Erythroblast (primary cell): ENCODE measurements at regions not wholly inside any gene's neighbourhood (a gene's known extent, or its start where the extent isn't known, plus 50 kb on each side); places are given as distances from the start of the nearest gene placed in this dataset.

Source experiments
- GATA1 ChIP-seq: IDR thresholded peaks from 2 replicates; pipeline ENCODE4 v1.6.1; 2011; ENCODE audit warnings: low read depth, mild to moderate bottlenecking, control low read depth, low read length, moderate library complexity
- POLR2A ChIP-seq: IDR thresholded peaks from 2 replicates; pipeline ENCODE4 v1.6.1; 2011; ENCODE audit warnings: mild to moderate bottlenecking, low read length

- TF ChIP-seq POLR2A (no peak), GATA1 (no peak)
These were observed 125.2 kb upstream of the SYT13 start for GRCh38 chr11:45411228-45411946.
